Hepatocyte (in vitro differentiated cells): ENCODE measurements at regions not wholly inside any gene's neighbourhood (a gene's known extent, or its start where the extent isn't known, plus 50 kb on each side); places are given as distances from the start of the nearest gene placed in this dataset.

Experiments used
- CTCF ChIP-seq: fragments of 200-600 bp; sonication (generic); IDR thresholded peaks from 2 replicates; pipeline ENCODE4 v1.5.1; 2016; ENCODE audit warnings: antibody characterized with exemption, mild to moderate bottlenecking; ENCODE audit not compliant: poor library complexity
- EZH2 ChIP-seq: fragments of 200-600 bp; sonication (generic); IDR thresholded peaks from 2 replicates; pipeline ENCODE4 v1.6.1; 2016; ENCODE audit warnings: antibody characterized with exemption, mild to moderate bottlenecking, borderline replicate concordance
- EZH2phosphoT487 ChIP-seq: fragments of 200-600 bp; sonication (generic); IDR thresholded peaks from one replicate; pipeline ENCODE4 v1.6.1; 2018; ENCODE audit warnings: antibody characterized with exemption, mild to moderate bottlenecking, low read depth, moderate library complexity; ENCODE audit not compliant: unreplicated experiment, severe bottlenecking

- no peak for TF ChIP-seq EZH2
- TF ChIP-seq CTCF, result no peak
- TF ChIP-seq EZH2phosphoT487, result no peak
Measured at GRCh38 chr4:10746371-10747171, 62.0 kb upstream of the CLNK start.
